ENCODE measurements at regions not wholly inside any gene's neighbourhood (a gene's known extent, or its start where the extent isn't known, plus 50 kb on each side); places are given as distances from the start of the nearest gene placed in this dataset.

GRCh38 chr4:121510341-121510874 is 129.6 kb upstream of the QRFPR start:
- Mint-ChIP-seq H3K9me3 (no peaks in the 10 kb centered on the region), H3K27ac (no peak overlapping the region), H3K36me3 (no peaks in the 10 kb centered on the region), H3K4me3 (no peak overlapping the region), H3K27me3 (ENCODE audit: insufficient read depth, low read depth) (no peaks in the 10 kb centered on the region), H3K4me1 (no peaks in the 10 kb centered on the region)
- no peaks in the 10 kb centered on the region for H4K20me1 ChIP-seq (ENCODE audit: low read depth)
- DNase-seq (ENCODE audit: low spot score) = no peak
- no peak overlapping the region for H3K27ac ChIP-seq
- H3K4me3 ChIP-seq = no peak overlapping the region
- H3K4me2 ChIP-seq = no peak overlapping the region
- H3K36me3 ChIP-seq = no peaks in the 10 kb centered on the region
- no peaks in the 10 kb centered on the region for H3K79me2 ChIP-seq (ENCODE audit: low read depth)
- H2AFZ ChIP-seq (replicated peaks) = no peak overlapping the region
- H3F3A ChIP-seq (ENCODE audit: low read depth) = no peaks in the 10 kb centered on the region
- TF ChIP-seq CTCF (IDR thresholded peaks at IDR 0.05) = no peak
- no peak for TF ChIP-seq EZH2 (IDR thresholded peaks at IDR 0.05)
- no peak for TF ChIP-seq EZH2phosphoT487 (IDR thresholded peaks at IDR 0.05)
- no peak overlapping the region for H3K9ac ChIP-seq
- H3K9me3 ChIP-seq (ENCODE audit: low read depth) = no peaks in the 10 kb centered on the region
- no peaks in the 10 kb centered on the region for H3K27me3 ChIP-seq
- H3K4me1 ChIP-seq = no peaks in the 10 kb centered on the region

DNA sequence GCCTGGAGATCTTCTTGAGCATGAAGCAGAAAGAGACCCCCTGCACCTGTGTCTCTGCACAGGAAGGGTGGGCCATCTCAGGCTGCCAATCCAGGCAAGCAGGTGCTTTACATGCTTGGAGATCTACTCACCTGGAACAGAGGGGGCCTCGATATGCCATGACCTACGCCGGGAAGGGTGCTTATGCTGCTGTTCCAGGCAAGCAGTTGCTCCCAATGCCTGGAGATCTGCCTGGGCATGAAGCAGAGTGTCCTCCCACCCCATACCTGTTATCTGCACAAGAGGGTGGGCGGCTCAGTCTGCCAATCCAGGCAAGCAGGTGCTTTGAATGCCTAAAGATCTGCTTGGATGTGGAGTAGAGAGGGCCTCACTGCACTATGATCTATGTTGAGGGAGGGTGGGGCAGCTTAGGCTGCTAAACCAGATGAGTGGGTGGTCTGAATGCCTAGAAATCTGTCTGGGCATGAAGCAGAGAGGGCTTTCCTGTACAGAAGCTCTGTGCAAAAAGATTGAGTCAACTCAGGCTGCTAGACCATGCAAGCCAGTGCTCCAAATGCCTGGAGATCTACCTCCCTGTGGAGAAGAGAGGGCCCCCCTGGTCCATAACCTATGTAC is 104.5 kb upstream of the QRFPR start:
- Histone ChIP-seq H3K36me3 (no peaks in the 10 kb centered on the region), H3K9ac (no peak overlapping the region), H3F3A (ENCODE audit: low read depth) (no peaks in the 10 kb centered on the region), H3K27me3 (no peaks in the 10 kb centered on the region), H3K4me2 (no peak overlapping the region), H4K20me1 (ENCODE audit: low read depth) (no peaks in the 10 kb centered on the region), H3K9me3 (ENCODE audit: low read depth) (no peaks in the 10 kb centered on the region), H2AFZ (replicated peaks) (peak overlapping the region; percentile 63), H3K4me1 (no peaks in the 10 kb centered on the region), H3K27ac (no peak overlapping the region), H3K79me2 (ENCODE audit: low read depth) (no peaks in the 10 kb centered on the region), H3K4me3 (no peak overlapping the region)
- H3K27ac Mint-ChIP-seq = no peak overlapping the region
- H3K4me3 Mint-ChIP-seq = no peak overlapping the region
- H3K9me3 Mint-ChIP-seq = no peaks in the 10 kb centered on the region
- H3K4me1 Mint-ChIP-seq = no peaks in the 10 kb centered on the region
- no peaks in the 10 kb centered on the region for H3K36me3 Mint-ChIP-seq
- TF ChIP-seq EZH2phosphoT487 (IDR thresholded peaks at IDR 0.05) (no peak), CTCF (IDR thresholded peaks at IDR 0.05) (no peak), EZH2 (IDR thresholded peaks at IDR 0.05) (no peak)
- DNase-seq (ENCODE audit: low spot score) = no peak
- peaks cover 2% of the 10 kb centered on the region for H3K27me3 Mint-ChIP-seq (ENCODE audit: insufficient read depth, low read depth)

GRCh38 chr4:121484633-121485032 is 103.8 kb upstream of the QRFPR start:
- no peaks in the 10 kb centered on the region for H3F3A ChIP-seq (ENCODE audit: low read depth)
- H2AFZ ChIP-seq (replicated peaks) = peak overlapping the region; percentile 63
- Mint-ChIP-seq H3K27me3 (ENCODE audit: insufficient read depth, low read depth) (peaks cover 2% of the 10 kb centered on the region), H3K4me1 (no peaks in the 10 kb centered on the region), H3K4me3 (peak overlapping the region; percentile 25), H3K36me3 (no peaks in the 10 kb centered on the region), H3K9me3 (no peaks in the 10 kb centered on the region), H3K27ac (no peak overlapping the region)
- no peaks in the 10 kb centered on the region for H3K79me2 ChIP-seq (ENCODE audit: low read depth)
- no peak overlapping the region for H3K4me3 ChIP-seq
- peak; percentile 67 for DNase-seq (ENCODE audit: low spot score)
- no peaks in the 10 kb centered on the region for H3K4me1 ChIP-seq
- no peak overlapping the region for H3K9ac ChIP-seq
- H4K20me1 ChIP-seq (ENCODE audit: low read depth) = no peaks in the 10 kb centered on the region
- H3K27ac ChIP-seq = no peak overlapping the region
- no peaks in the 10 kb centered on the region for H3K36me3 ChIP-seq
- H3K4me2 ChIP-seq = no peak overlapping the region
- TF ChIP-seq CTCF (IDR thresholded peaks at IDR 0.05) (peak; percentile 80), EZH2 (IDR thresholded peaks at IDR 0.05) (no peak)
- H3K9me3 ChIP-seq (ENCODE audit: low read depth) = no peaks in the 10 kb centered on the region
- H3K27me3 ChIP-seq = no peaks in the 10 kb centered on the region
